ENCODE measurements at regions not wholly inside any gene's neighbourhood (a gene's known extent, or its start where the extent isn't known, plus 50 kb on each side); places are given as distances from the start of the nearest gene placed in this dataset.
A peak's percentile ranks its signal among the peaks of the same experiment; 100 is the strongest.

DNA sequence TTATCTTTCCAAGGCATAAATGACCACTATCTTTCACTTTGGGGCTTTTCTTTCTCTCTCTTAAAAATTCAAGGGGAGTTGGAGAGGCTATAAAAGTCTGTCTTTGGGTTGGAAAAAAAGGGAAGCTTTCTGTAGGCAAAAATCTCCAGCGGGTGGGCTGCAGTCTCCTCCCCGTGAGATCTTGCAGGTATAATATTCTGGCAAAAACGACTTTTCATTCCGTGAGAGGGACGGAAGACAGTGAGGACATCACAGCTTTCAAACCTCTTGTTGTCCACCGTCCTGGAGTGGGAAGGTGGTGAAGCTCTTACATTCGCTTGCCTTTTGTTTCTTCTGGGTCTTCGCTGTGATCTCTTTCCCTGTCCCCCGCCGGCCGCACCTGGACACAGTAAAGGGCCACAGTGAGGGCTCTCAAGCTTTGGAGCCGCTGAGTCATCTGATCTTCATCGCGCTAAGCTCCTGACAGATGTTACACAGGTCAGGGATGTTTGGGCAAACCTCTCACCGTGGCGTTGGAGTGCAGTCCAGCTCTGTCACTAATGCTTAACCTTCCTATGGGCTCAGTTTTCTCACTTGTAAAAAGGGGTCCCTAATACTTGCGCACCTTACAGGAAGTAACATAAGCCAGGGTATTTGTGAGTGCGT is 61.9 kb upstream of the MEGF10 start:
- Histone ChIP-seq H3K4me3 (peak overlapping the region; percentile 52 to 63), H3K27ac (no peak overlapping the region), H3K27me3 (no peaks in the 10 kb centered on the region), H3K4me1 (peaks cover 0 to 14% (median 5%) of the 10 kb centered on the region in 4 donors), H3K9me3 (no peaks in the 10 kb centered on the region), H3K36me3 (no peaks in the 10 kb centered on the region)
- no peak for DNase-seq
- TF ChIP-seq, protein P1, sequence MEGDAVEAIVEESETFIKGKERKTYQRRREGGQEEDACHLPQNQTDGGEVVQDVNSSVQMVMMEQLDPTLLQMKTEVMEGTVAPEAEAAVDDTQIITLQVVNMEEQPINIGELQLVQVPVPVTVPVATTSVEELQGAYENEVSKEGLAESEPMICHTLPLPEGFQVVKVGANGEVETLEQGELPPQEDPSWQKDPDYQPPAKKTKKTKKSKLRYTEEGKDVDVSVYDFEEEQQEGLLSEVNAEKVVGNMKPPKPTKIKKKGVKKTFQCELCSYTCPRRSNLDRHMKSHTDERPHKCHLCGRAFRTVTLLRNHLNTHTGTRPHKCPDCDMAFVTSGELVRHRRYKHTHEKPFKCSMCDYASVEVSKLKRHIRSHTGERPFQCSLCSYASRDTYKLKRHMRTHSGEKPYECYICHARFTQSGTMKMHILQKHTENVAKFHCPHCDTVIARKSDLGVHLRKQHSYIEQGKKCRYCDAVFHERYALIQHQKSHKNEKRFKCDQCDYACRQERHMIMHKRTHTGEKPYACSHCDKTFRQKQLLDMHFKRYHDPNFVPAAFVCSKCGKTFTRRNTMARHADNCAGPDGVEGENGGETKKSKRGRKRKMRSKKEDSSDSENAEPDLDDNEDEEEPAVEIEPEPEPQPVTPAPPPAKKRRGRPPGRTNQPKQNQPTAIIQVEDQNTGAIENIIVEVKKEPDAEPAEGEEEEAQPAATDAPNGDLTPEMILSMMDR (IDR thresholded peaks at IDR 0.05) = no peak
- intact Hi-C loops (cut with DNase I; ENCODE audit: low total_unique reads) = no loop called here

DNA sequence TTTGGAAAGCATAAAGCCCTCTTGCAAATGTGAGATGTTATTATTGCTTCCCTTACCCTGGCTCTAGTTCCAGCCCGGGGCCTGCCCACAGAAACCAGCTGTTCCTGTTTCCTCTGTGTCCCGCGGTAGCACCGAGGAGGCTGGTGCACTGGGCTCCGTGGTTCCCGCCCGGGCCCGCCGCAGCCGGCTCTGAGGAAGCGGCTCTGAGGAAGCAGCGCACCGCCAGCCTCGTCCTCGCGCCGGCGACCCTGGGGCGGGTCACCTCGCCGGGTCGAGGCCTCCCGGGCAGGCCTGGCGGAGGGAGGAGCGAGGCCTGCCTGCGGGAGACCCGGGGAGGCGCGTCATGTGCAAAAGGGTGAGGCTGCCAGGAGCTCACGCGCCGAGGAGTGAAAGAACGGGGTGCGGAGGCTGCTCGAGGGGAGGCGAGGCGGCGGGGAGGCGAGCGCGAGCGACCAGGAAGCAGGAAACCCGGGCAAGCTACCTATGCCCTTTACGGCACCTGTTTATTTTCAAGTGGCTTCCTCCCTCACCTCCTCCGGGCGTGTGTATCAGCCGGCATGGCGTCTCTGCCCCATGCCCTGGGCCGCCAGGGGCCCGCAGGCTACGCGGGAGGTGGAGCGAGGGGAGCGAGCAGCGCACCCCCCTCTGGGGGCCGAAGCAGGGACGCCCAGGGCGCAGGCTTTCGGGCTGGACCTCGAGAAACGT is 61.3 kb upstream of the MEGF10 start:
- peak overlapping the region; percentile 34 to 44 for H3K27ac ChIP-seq
- DNase-seq = peak; percentile 61 to 69

DNA sequence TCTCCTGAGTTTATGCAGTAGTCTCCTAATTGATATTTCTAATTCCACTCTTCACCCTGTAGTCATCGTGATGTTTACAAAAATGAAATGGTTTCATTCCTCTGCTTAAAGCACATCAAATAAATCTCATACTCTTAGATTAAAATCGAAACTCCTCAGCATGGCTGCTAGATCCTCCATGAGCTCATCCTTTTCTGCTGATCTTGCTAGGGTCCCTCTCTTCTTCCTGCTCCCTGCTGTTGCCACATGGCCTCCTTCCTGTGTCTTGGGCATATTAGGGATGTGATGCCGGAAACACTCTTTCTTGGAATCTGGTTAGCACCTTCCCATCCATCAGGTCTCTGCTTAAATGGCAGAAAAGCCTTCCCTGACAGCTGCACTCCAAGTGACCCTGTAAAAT is 59.5 kb upstream of the MEGF10 start:
- Histone ChIP-seq H3K27ac (no peak overlapping the region), H3K4me1 (peaks cover 0 to 14% (median 5%) of the 10 kb centered on the region in 4 donors), H3K4me3 (no peak overlapping the region), H3K27me3 (no peaks in the 10 kb centered on the region), H3K9me3 (no peaks in the 10 kb centered on the region), H3K36me3 (no peaks in the 10 kb centered on the region)
- intact Hi-C loops (cut with DNase I; ENCODE audit: low total_unique reads) = no loop called here
- DNase-seq = no peak
- TF ChIP-seq, protein P1 (IDR thresholded peaks at IDR 0.05) = no peak

More for the DNA sequence above, 61.3 kb upstream of the MEGF10 start:
- no peaks in the 10 kb centered on the region for H3K27me3 ChIP-seq
- peaks cover 0 to 14% (median 5%) of the 10 kb centered on the region in 4 donors for H3K4me1 ChIP-seq
- H3K9me3 ChIP-seq = no peaks in the 10 kb centered on the region
- TF ChIP-seq, protein P1 (IDR thresholded peaks at IDR 0.05) = no peak
- H3K4me3 ChIP-seq = peak overlapping the region; percentile 52 to 63
- intact Hi-C loops (cut with DNase I; ENCODE audit: low total_unique reads) = no loop called here
- H3K36me3 ChIP-seq = no peaks in the 10 kb centered on the region

DNA sequence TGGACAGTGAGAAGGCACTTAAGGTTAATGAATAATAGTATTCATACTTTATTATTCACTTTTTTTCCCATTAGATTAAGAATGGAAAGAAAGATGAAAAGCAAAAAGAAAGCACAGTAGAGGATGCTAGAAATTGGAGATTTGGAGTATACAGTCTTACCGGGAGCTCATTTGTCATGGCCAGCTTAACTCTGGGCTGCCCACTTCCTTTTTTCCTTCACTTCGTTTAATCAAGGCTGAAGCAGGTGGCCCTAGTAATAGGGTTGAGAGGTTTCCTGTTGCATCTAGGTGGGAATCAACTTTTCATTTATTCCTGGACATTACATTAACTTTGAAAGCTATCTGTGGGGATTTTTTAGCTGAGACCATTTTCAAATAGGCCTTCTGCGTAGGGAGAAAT is 57.0 kb upstream of the MEGF10 start:
- intact Hi-C loops (cut with DNase I; ENCODE audit: low total_unique reads) = no loop called here
- TF ChIP-seq, protein P1 (IDR thresholded peaks at IDR 0.05) = no peak
- H3K4me3 ChIP-seq = no peak overlapping the region
- no peak for DNase-seq
- H3K36me3 ChIP-seq = no peaks in the 10 kb centered on the region
- peaks cover 0 to 14% (median 5%) of the 10 kb centered on the region in 4 donors for H3K4me1 ChIP-seq
- no peaks in the 10 kb centered on the region for H3K27me3 ChIP-seq
- H3K9me3 ChIP-seq = no peaks in the 10 kb centered on the region
- no peak overlapping the region for H3K27ac ChIP-seq

DNA sequence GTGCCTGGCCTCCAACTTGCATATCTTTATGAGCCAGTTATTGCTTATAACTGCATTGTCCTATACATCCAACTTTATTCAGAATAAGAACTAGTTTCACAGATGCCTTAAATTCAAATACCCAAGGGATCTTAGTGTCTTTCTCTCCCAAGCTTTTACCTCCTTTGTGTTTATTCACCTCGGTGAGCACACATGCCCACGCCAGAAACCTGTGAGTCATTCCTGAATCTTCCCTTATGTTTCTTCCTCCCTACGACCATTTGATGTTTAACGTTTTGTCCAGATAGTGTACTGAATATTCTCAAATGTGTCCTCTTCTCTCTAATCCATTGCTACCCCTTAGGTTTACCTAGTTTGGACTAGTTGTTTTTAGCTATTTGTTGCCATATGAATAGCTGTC is 55.5 kb upstream of the MEGF10 start:
- no peak overlapping the region for H3K4me3 ChIP-seq
- TF ChIP-seq, protein P1 (IDR thresholded peaks at IDR 0.05) = no peak
- H3K4me1 ChIP-seq = no peaks in the 10 kb centered on the region
- DNase-seq = no peak
- no peaks in the 10 kb centered on the region for H3K27me3 ChIP-seq
- intact Hi-C loops (cut with DNase I; ENCODE audit: low total_unique reads) = no loop called here
- H3K36me3 ChIP-seq = no peaks in the 10 kb centered on the region
- no peak overlapping the region for H3K27ac ChIP-seq
- H3K9me3 ChIP-seq = no peaks in the 10 kb centered on the region
